Cerebellar cortex (tissue), 1 donor: ENCODE measurements at regions not wholly inside any gene's neighbourhood (a gene's known extent, or its start where the extent isn't known, plus 50 kb on each side); places are given as distances from the start of the nearest gene placed in this dataset.
"Not testable (repeated sequence)": the region's sequence is repeated elsewhere in the genome, so short reads cannot be mapped to it uniquely, and the experiment has no call there.

Experiments used
- DNase-seq: peaks from one replicate; pipeline ENCODE4 v3.0.0-alpha.2; 2015; ENCODE audit warnings: low spot score

GRCh38 chr4:33071535-33071934, 2351.4 kb downstream of the PCDH7 start:
- DNase-seq: no peak

- DNase-seq: no peak
These were observed 2352.3 kb downstream of the PCDH7 start for GRCh38 chr4:33072298-33073089.

- no peak for DNase-seq
These were observed 2353.6 kb downstream of the PCDH7 start for GRCh38 chr4:33073811-33074210.

- no peak for DNase-seq
These were observed 2358.0 kb downstream of the PCDH7 start for GRCh38 chr4:33078145-33078544.

- no peak for DNase-seq
These were observed 2360.1 kb downstream of the PCDH7 start for GRCh38 chr4:33080275-33080674.

GRCh38 chr4:33085709-33086108, 2365.5 kb downstream of the PCDH7 start:
- DNase-seq: no peak

GRCh38 chr4:33086331-33086925, 2366.3 kb downstream of the PCDH7 start:
- no peak for DNase-seq

GRCh38 chr4:33088713-33089112, 2368.5 kb downstream of the PCDH7 start:
- DNase-seq: no peak

- no peak for DNase-seq
These were observed 2370.7 kb downstream of the PCDH7 start for GRCh38 chr4:33090910-33091309.

GRCh38 chr4:33091961-33092360, 2371.8 kb downstream of the PCDH7 start:
- DNase-seq: no peak

GRCh38 chr4:33104273-33104672, 2384.1 kb downstream of the PCDH7 start:
- no peak for DNase-seq

GRCh38 chr4:33107814-33108213, 2387.6 kb downstream of the PCDH7 start:
- DNase-seq: no peak

GRCh38 chr4:33111117-33111516, 2390.9 kb downstream of the PCDH7 start:
- DNase-seq: no peak

- no peak for DNase-seq
These were observed 2396.7 kb downstream of the PCDH7 start for GRCh38 chr4:33116871-33117270.

GRCh38 chr4:33126002-33126401, 2405.8 kb downstream of the PCDH7 start:
- no peak for DNase-seq

- DNase-seq: not testable (repeated sequence)
These were observed 2410.5 kb downstream of the PCDH7 start for GRCh38 chr4:33130662-33131061.

GRCh38 chr4:33133723-33134122, 2413.6 kb downstream of the PCDH7 start:
- no peak for DNase-seq

GRCh38 chr4:33134366-33134765, 2414.2 kb downstream of the PCDH7 start:
- DNase-seq: no peak

- no peak for DNase-seq
These were observed 2429.7 kb downstream of the PCDH7 start for GRCh38 chr4:33149658-33150524.

GRCh38 chr4:33150525-33150910, 2430.3 kb downstream of the PCDH7 start:
- no peak for DNase-seq

- no peak for DNase-seq
These were observed 2440.0 kb downstream of the PCDH7 start for GRCh38 chr4:33160126-33160525.

GRCh38 chr4:33161202-33161601, 2441.0 kb downstream of the PCDH7 start:
- no peak for DNase-seq

- no peak for DNase-seq
These were observed 2442.0 kb downstream of the PCDH7 start for GRCh38 chr4:33162122-33162521.
